SK-N-SH (cell line): ENCODE measurements at regions not wholly inside any gene's neighbourhood (a gene's known extent, or its start where the extent isn't known, plus 50 kb on each side); places are given as distances from the start of the nearest gene placed in this dataset.

Source experiments
- CTCF ChIA-PET: fragments of 300-600, 350-600 bp; formaldehyde crosslinking; extraction: SDS; loops from one replicate; lab custom pipeline; 2021; lab: Yijun Ruan, JAX
- POLR2A ChIA-PET: fragments of 350-600 bp; sonication (Branson Sonifier 250); formaldehyde crosslinking; extraction: SDS; loops from one replicate; lab custom pipeline; 2020; ENCODE audit warnings: antibody characterized with exemption, inconsistent platforms; lab: Yijun Ruan, JAX
- DNase-seq: peaks from one replicate; pipeline ENCODE4 v3.0.0; 2012
- H2AFZ ChIP-seq: fragments of 200-600 bp; sonication (generic); 2 replicates; pipeline ENCODE4 v1.8.1; 2016; ENCODE audit warnings: antibody characterized with exemption, mild to moderate bottlenecking, low read depth
- H3F3A ChIP-seq: fragments of 200-600 bp; sonication (generic); replicated peaks from 2 replicates; pipeline ENCODE3; 2016; ENCODE audit warnings: antibody characterized with exemption, mild to moderate bottlenecking; ENCODE audit not compliant: insufficient read depth
- H3K27ac ChIP-seq, 2 experiments: fragments of 200-500 bp in 1 of 2; fragments of 200-600 bp in 1 of 2; sonication (Bioruptor generic) in 1 of 2; sonication (generic), shearing (Covaris generic) in 1 of 2; 2 replicates each; pipeline versions ENCODE4 v1.5.1 to v1.6.1; 2014 to 2016; ENCODE audit warnings: low read depth in 2 of 2, inconsistent platforms in 1 of 2, low read length in 1 of 2, mild to moderate bottlenecking in 1 of 2, mixed read lengths in 1 of 2
- H3K27me3 ChIP-seq: fragments of 200-600 bp; sonication (generic), shearing (Covaris generic); 2 replicates; pipeline ENCODE4 v1.6.1; 2016; ENCODE audit warnings: mixed run types; ENCODE audit not compliant: insufficient read depth
- H3K36me3 ChIP-seq, 2 experiments: fragments of 200-500 bp in 1 of 2; fragments of 200-600 bp in 1 of 2; sonication (Bioruptor generic) in 1 of 2; sonication (generic) in 1 of 2; replicated peaks in 1 of 2; 2 replicates each; pipeline versions ENCODE3 to v1.5.1; 2014 to 2016; ENCODE audit warnings: low read length in 1 of 2, mild to moderate bottlenecking in 1 of 2; ENCODE audit not compliant: insufficient read depth in 2 of 2, control insufficient read depth in 1 of 2
- H3K4me1 ChIP-seq, 2 experiments: fragments of 200-500 bp in 1 of 2; fragments of 200-600 bp in 1 of 2; sonication (Bioruptor generic) in 1 of 2; sonication (generic), shearing (Covaris generic) in 1 of 2; 2 replicates each; pipeline versions ENCODE4 v1.5.1 to v1.6.1; 2014 to 2016; ENCODE audit warnings: low read depth in 1 of 2, low read length in 1 of 2, mixed run types in 1 of 2; ENCODE audit not compliant: insufficient read depth in 2 of 2, control insufficient read depth in 1 of 2
- H3K4me2 ChIP-seq: fragments of 200-600 bp; sonication (generic), shearing (Covaris generic); 2 replicates; pipeline ENCODE4 v1.6.1; 2017; ENCODE audit warnings: mixed run types
- H3K4me3 ChIP-seq, 2 experiments: fragments of 200-500 bp in 1 of 2; fragments of 200-600 bp in 1 of 2; sonication (Bioruptor generic) in 1 of 2; sonication (generic), shearing (Covaris generic) in 1 of 2; 2 replicates each; pipeline versions ENCODE4 v1.5.1 to v1.8.1; 2014 to 2016; ENCODE audit warnings: low read depth in 2 of 2, inconsistent platforms in 1 of 2, low read length in 1 of 2, mild to moderate bottlenecking in 1 of 2, mixed read lengths in 1 of 2, moderate library complexity in 1 of 2
- H3K79me2 ChIP-seq: fragments of 200-600 bp; sonication (generic); 2 replicates; pipeline ENCODE4 v1.8.1; 2017; ENCODE audit warnings: mild to moderate bottlenecking; ENCODE audit not compliant: insufficient read depth
- H3K9ac ChIP-seq: fragments of 200-600 bp; sonication (generic); 2 replicates; pipeline ENCODE4 v1.6.1; 2017; ENCODE audit warnings: mixed run types
- H3K9me2 ChIP-seq: fragments of 200-600 bp; sonication (generic); 2 replicates; pipeline ENCODE4 v1.6.1; 2017; ENCODE audit warnings: mixed run types
- H3K9me3 ChIP-seq: fragments of 200-600 bp; sonication (generic); 2 replicates; pipeline ENCODE4 v1.6.1; 2017; ENCODE audit warnings: mixed run types, mild to moderate bottlenecking, moderate library complexity
- H4K20me1 ChIP-seq: fragments of 200-600 bp; sonication (generic); 2 replicates; pipeline ENCODE4 v1.6.1; 2017; ENCODE audit warnings: mild to moderate bottlenecking, mixed run types; ENCODE audit not compliant: insufficient read depth
- EZH2phosphoT487 ChIP-seq: fragments of 200-600 bp; sonication (generic); IDR thresholded peaks from 2 replicates; pipeline ENCODE4 v1.6.1; 2017; ENCODE audit warnings: low read depth, mixed run types, mild to moderate bottlenecking, antibody characterized with exemption, moderate library complexity, borderline replicate concordance
- FOSL2 ChIP-seq: IDR thresholded peaks from 2 replicates; pipeline ENCODE4 v1.4.0; 2012; ENCODE audit warnings: low read depth, mild to moderate bottlenecking, moderate library complexity, borderline replicate concordance
- FOXJ3 ChIP-seq: sonication (generic); formaldehyde crosslinking; IDR thresholded peaks from 2 replicates; pipeline ENCODE4 v1.5.1; 2020; ENCODE audit warnings: mild to moderate bottlenecking, missing genetic modification reagents
- GABPA ChIP-seq: IDR thresholded peaks from 2 replicates; pipeline ENCODE4 v1.4.0; 2012; ENCODE audit warnings: low read depth, mild to moderate bottlenecking
- MXI1 ChIP-seq: IDR thresholded peaks from 2 replicates; pipeline ENCODE4 v1.6.1; 2012; ENCODE audit warnings: mild to moderate bottlenecking, low read depth, low read length, improper control_type of control experiment
- NRF1 ChIP-seq: IDR thresholded peaks from 2 replicates; pipeline ENCODE4 v1.6.1; 2012; ENCODE audit warnings: low read depth, mild to moderate bottlenecking, low read length
- RCOR1 ChIP-seq: fragments of 150-350 bp; IDR thresholded peaks from 2 replicates; pipeline ENCODE4 v1.6.1; 2017; ENCODE audit warnings: antibody characterized with exemption, low read length
- RFX5 ChIP-seq: IDR thresholded peaks from 2 replicates; pipeline ENCODE4 v1.6.1; 2012; ENCODE audit warnings: mild to moderate bottlenecking, improper control_type of control experiment, low read length
- RXRA ChIP-seq: IDR thresholded peaks from 2 replicates; pipeline ENCODE4 v1.4.0; 2012; ENCODE audit warnings: low read depth, mild to moderate bottlenecking, borderline replicate concordance
- TCF12 ChIP-seq: IDR thresholded peaks from 2 replicates; pipeline ENCODE4 v1.4.0; 2012
- TEAD4 ChIP-seq: IDR thresholded peaks from 2 replicates; pipeline ENCODE4 v1.4.0; 2012; ENCODE audit warnings: mild to moderate bottlenecking, borderline replicate concordance; ENCODE audit not compliant: insufficient read depth
- YY1 ChIP-seq: IDR thresholded peaks from 2 replicates; pipeline ENCODE4 v1.4.0; 2012; ENCODE audit warnings: low read depth, mild to moderate bottlenecking
- WGBS: methylation state at CpG from one replicate; pipeline ENCODE4 v1.1.6; 2017; ENCODE audit warnings: low lambda C conversion rate; 5-methylcytosine and 5-hydroxymethylcytosine counted together
- TF ChIP-seq, protein P1 (sequence below): IDR thresholded peaks from 2 replicates; pipeline ENCODE4; 2012
- TF ChIP-seq, protein P2 (sequence below): IDR thresholded peaks from 2 replicates; pipeline ENCODE4 v1.4.0; 2012; ENCODE audit warnings: low read depth, borderline replicate concordance
- TF ChIP-seq, protein P3 (sequence below): IDR thresholded peaks from 2 replicates; pipeline ENCODE4 v1.4.0; 2012; ENCODE audit warnings: low read depth
- TF ChIP-seq, protein P4 (sequence below): fragments of 150-350 bp; IDR thresholded peaks from 2 replicates; pipeline ENCODE4 v1.6.1; 2017; ENCODE audit warnings: antibody characterized with exemption, low read length, low read depth, borderline replicate concordance
- TF ChIP-seq, protein P5 (sequence below): fragments of 150-350 bp; IDR thresholded peaks from 2 replicates; pipeline ENCODE4 v1.6.1; 2016; ENCODE audit warnings: mild to moderate bottlenecking, low read depth, low read length
- TF ChIP-seq, protein P6 (sequence below): IDR thresholded peaks from 2 replicates; pipeline ENCODE4 v1.6.1; 2012; ENCODE audit warnings: mild to moderate bottlenecking, low read depth, low read length, moderate library complexity

DNA sequence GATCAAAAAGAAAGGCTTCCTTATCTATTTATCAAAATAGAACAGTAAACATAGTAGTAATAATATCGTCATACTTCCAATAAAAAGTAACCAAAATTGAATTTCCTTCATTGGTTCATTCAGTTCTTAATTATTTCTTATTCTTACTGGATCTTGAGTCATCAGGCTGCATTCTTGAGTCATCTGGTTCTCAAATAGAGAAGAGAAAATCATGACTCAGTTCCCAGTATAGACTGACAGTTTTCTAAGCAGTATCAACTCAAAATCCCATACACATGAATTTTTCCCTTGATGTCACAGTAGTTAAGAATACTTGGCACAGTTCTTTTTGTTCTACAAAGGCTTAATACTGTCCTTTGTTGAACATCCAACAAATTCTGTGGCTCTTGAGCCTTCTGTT, 626.9 kb upstream of the ADGRL4 start (continued):
- TF ChIP-seq, protein P1, sequence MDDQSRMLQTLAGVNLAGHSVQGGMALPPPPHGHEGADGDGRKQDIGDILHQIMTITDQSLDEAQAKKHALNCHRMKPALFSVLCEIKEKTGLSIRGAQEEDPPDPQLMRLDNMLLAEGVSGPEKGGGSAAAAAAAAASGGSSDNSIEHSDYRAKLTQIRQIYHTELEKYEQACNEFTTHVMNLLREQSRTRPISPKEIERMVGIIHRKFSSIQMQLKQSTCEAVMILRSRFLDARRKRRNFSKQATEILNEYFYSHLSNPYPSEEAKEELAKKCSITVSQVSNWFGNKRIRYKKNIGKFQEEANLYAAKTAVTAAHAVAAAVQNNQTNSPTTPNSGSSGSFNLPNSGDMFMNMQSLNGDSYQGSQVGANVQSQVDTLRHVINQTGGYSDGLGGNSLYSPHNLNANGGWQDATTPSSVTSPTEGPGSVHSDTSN: peak; percentile 68
- TF ChIP-seq, protein P2, sequence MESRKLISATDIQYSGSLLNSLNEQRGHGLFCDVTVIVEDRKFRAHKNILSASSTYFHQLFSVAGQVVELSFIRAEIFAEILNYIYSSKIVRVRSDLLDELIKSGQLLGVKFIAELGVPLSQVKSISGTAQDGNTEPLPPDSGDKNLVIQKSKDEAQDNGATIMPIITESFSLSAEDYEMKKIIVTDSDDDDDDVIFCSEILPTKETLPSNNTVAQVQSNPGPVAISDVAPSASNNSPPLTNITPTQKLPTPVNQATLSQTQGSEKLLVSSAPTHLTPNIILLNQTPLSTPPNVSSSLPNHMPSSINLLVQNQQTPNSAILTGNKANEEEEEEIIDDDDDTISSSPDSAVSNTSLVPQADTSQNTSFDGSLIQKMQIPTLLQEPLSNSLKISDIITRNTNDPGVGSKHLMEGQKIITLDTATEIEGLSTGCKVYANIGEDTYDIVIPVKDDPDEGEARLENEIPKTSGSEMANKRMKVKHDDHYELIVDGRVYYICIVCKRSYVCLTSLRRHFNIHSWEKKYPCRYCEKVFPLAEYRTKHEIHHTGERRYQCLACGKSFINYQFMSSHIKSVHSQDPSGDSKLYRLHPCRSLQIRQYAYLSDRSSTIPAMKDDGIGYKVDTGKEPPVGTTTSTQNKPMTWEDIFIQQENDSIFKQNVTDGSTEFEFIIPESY: no peak
- TF ChIP-seq, protein P3, sequence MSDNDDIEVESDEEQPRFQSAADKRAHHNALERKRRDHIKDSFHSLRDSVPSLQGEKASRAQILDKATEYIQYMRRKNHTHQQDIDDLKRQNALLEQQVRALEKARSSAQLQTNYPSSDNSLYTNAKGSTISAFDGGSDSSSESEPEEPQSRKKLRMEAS: no peak
- TF ChIP-seq MXI1: no peak
- TF ChIP-seq RCOR1: no peak
- TF ChIP-seq, protein P4, sequence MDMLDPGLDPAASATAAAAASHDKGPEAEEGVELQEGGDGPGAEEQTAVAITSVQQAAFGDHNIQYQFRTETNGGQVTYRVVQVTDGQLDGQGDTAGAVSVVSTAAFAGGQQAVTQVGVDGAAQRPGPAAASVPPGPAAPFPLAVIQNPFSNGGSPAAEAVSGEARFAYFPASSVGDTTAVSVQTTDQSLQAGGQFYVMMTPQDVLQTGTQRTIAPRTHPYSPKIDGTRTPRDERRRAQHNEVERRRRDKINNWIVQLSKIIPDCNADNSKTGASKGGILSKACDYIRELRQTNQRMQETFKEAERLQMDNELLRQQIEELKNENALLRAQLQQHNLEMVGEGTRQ: no peak
- TF ChIP-seq RXRA: no peak
- TF ChIP-seq TEAD4: no peak
- no peak for TF ChIP-seq NRF1
- TF ChIP-seq, all 33 proteins: peak for 6

DNA sequence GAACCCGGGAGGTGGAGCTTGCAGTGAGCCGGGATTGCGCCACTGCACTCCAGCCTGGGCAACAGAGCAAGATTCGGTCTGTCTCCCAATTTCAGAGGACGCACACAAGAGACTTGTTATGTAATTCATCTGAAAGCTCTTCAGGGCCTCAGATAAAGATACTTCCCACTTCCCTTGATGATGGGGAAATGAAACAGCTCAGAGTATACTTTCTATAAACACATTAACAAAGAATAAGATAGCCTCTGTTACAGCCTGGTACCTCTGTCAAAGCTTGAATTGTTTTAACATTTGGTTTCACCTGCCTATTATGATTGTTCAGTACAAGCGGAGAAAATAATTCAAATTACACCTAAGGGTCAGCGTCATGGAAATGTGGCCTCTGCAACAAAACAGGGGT, 622.9 kb upstream of the ADGRL4 start:
- Histone ChIP-seq H3K27ac (no peak overlapping the region), H3F3A (peaks cover 13% of the 10 kb centered on the region), H3K79me2 (no peaks in the 10 kb centered on the region), H4K20me1 (no peaks in the 10 kb centered on the region), H3K9me2 (0 out of 2 replicates have a peak, but pooled peaks cover 2% of the 10 kb centered on the region), H3K4me1 (no peaks in the 10 kb centered on the region), H3K9me3 (no peaks in the 10 kb centered on the region), H2AFZ (no peak overlapping the region), H3K36me3 (no peaks in the 10 kb centered on the region), H3K27me3 (no peaks in the 10 kb centered on the region), H3K4me3 (no peak overlapping the region), H3K4me2 (no peak overlapping the region), H3K9ac (no peak overlapping the region)
- TF ChIP-seq EZH2phosphoT487: no peak
- TF ChIP-seq, protein P1: no peak
- TF ChIP-seq, protein P5, sequence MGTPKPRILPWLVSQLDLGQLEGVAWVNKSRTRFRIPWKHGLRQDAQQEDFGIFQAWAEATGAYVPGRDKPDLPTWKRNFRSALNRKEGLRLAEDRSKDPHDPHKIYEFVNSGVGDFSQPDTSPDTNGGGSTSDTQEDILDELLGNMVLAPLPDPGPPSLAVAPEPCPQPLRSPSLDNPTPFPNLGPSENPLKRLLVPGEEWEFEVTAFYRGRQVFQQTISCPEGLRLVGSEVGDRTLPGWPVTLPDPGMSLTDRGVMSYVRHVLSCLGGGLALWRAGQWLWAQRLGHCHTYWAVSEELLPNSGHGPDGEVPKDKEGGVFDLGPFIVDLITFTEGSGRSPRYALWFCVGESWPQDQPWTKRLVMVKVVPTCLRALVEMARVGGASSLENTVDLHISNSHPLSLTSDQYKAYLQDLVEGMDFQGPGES: no peak
- TF ChIP-seq YY1: no peak
- no peak for TF ChIP-seq FOSL2
- TF ChIP-seq, protein P4: no peak
- TF ChIP-seq, protein P6, sequence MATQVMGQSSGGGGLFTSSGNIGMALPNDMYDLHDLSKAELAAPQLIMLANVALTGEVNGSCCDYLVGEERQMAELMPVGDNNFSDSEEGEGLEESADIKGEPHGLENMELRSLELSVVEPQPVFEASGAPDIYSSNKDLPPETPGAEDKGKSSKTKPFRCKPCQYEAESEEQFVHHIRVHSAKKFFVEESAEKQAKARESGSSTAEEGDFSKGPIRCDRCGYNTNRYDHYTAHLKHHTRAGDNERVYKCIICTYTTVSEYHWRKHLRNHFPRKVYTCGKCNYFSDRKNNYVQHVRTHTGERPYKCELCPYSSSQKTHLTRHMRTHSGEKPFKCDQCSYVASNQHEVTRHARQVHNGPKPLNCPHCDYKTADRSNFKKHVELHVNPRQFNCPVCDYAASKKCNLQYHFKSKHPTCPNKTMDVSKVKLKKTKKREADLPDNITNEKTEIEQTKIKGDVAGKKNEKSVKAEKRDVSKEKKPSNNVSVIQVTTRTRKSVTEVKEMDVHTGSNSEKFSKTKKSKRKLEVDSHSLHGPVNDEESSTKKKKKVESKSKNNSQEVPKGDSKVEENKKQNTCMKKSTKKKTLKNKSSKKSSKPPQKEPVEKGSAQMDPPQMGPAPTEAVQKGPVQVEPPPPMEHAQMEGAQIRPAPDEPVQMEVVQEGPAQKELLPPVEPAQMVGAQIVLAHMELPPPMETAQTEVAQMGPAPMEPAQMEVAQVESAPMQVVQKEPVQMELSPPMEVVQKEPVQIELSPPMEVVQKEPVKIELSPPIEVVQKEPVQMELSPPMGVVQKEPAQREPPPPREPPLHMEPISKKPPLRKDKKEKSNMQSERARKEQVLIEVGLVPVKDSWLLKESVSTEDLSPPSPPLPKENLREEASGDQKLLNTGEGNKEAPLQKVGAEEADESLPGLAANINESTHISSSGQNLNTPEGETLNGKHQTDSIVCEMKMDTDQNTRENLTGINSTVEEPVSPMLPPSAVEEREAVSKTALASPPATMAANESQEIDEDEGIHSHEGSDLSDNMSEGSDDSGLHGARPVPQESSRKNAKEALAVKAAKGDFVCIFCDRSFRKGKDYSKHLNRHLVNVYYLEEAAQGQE: no peak
- TF ChIP-seq RCOR1: no peak
- TF ChIP-seq TCF12: no peak
- TF ChIP-seq, protein P3: no peak
- no peak for TF ChIP-seq RFX5
- TF ChIP-seq GABPA: no peak
- no peak for TF ChIP-seq FOXJ3 (CRISPR knock-in tag)
- CTCF ChIA-PET: no interaction called here
- POLR2A ChIA-PET: no interaction called here
- 91% methylated on average over 4 of the region's 7 CpGs for WGBS
- DNase-seq: no peak
